ENCODE measurements at regions not wholly inside any gene's neighbourhood (a gene's known extent, or its start where the extent isn't known, plus 50 kb on each side); places are given as distances from the start of the nearest gene placed in this dataset.

GRCh38 chr7:41878309-41879295, 175.7 kb upstream of the INHBA start:
- Histone ChIP-seq H3K4me1 (ENCODE audit: insufficient read depth, poor library complexity, severe bottlenecking) (no peaks in the 10 kb centered on the region), H3K9me3 (ENCODE audit: severe bottlenecking) (no peaks in the 10 kb centered on the region), H3K27me3 (ENCODE audit: insufficient read depth, poor library complexity, severe bottlenecking) (no peaks in the 10 kb centered on the region), H3K4me3 (ENCODE audit: severe bottlenecking) (no peak overlapping the region), H3K27ac (ENCODE audit: poor library complexity, severe bottlenecking) (no peak overlapping the region), H3K36me3 (ENCODE audit: low read depth) (no peaks in the 10 kb centered on the region)
- no peak for TF ChIP-seq CTCF (IDR thresholded peaks at IDR 0.05; ENCODE audit: poor library complexity, severe bottlenecking)
- no peak for ATAC-seq (ENCODE audit: low read depth)
- no peak for DNase-seq (ENCODE audit: low spot score)

- Histone ChIP-seq H3K27me3 (ENCODE audit: insufficient read depth, poor library complexity, severe bottlenecking) (no peaks in the 10 kb centered on the region), H3K4me1 (ENCODE audit: insufficient read depth, poor library complexity, severe bottlenecking) (no peaks in the 10 kb centered on the region), H3K36me3 (ENCODE audit: low read depth) (no peaks in the 10 kb centered on the region), H3K4me3 (ENCODE audit: severe bottlenecking) (no peak overlapping the region), H3K9me3 (ENCODE audit: severe bottlenecking) (no peaks in the 10 kb centered on the region), H3K27ac (ENCODE audit: poor library complexity, severe bottlenecking) (no peak overlapping the region)
- no peak for DNase-seq (ENCODE audit: low spot score)
- ATAC-seq (ENCODE audit: low read depth) = no peak
- no peak for TF ChIP-seq CTCF (IDR thresholded peaks at IDR 0.05; ENCODE audit: poor library complexity, severe bottlenecking)
Measured at GRCh38 chr7:41877118-41877517, 174.2 kb upstream of the INHBA start.

- Histone ChIP-seq H3K9me3 (ENCODE audit: severe bottlenecking) (no peaks in the 10 kb centered on the region), H3K36me3 (ENCODE audit: low read depth) (no peaks in the 10 kb centered on the region), H3K27me3 (ENCODE audit: insufficient read depth, poor library complexity, severe bottlenecking) (no peaks in the 10 kb centered on the region), H3K27ac (ENCODE audit: poor library complexity, severe bottlenecking) (no peak overlapping the region), H3K4me1 (ENCODE audit: insufficient read depth, poor library complexity, severe bottlenecking) (no peaks in the 10 kb centered on the region), H3K4me3 (ENCODE audit: severe bottlenecking) (no peak overlapping the region)
- ATAC-seq (ENCODE audit: low read depth) (no peak), DNase-seq (ENCODE audit: low spot score) (no peak)
- TF ChIP-seq CTCF (IDR thresholded peaks at IDR 0.05; ENCODE audit: poor library complexity, severe bottlenecking) = no peak
Measured at GRCh38 chr7:41875513-41875912, 172.6 kb upstream of the INHBA start.

GRCh38 chr7:41874201-41874785, 171.4 kb upstream of the INHBA start:
- no peaks in the 10 kb centered on the region for H3K9me3 ChIP-seq (ENCODE audit: severe bottlenecking)
- H3K27me3 ChIP-seq (ENCODE audit: insufficient read depth, poor library complexity, severe bottlenecking) = no peaks in the 10 kb centered on the region
- no peaks in the 10 kb centered on the region for H3K36me3 ChIP-seq (ENCODE audit: low read depth)
- H3K4me1 ChIP-seq (ENCODE audit: insufficient read depth, poor library complexity, severe bottlenecking) = peaks cover 4% of the 10 kb centered on the region
- no peak overlapping the region for H3K4me3 ChIP-seq (ENCODE audit: severe bottlenecking)
- DNase-seq (ENCODE audit: low spot score) (no peak), ATAC-seq (ENCODE audit: low read depth) (no peak)
- TF ChIP-seq CTCF (IDR thresholded peaks at IDR 0.05; ENCODE audit: poor library complexity, severe bottlenecking) = no peak
- H3K27ac ChIP-seq (ENCODE audit: poor library complexity, severe bottlenecking) = no peak overlapping the region
